T47D (cell line): ENCODE measurements at regions not wholly inside any gene's neighbourhood (a gene's known extent, or its start where the extent isn't known, plus 50 kb on each side); places are given as distances from the start of the nearest gene placed in this dataset.

ENCODE experiments used
- DNase-seq, 2 experiments: peaks; one replicate each; pipeline versions ENCODE4 v3.0.0 to v3.0.0-alpha.2; 2011 to 2012; ENCODE audit warnings: low read depth in 1 of 2, low spot score in 1 of 2
- JUND ChIP-seq: IDR thresholded peaks from 2 replicates; pipeline ENCODE4 v1.6.1; 2012; ENCODE audit warnings: low read depth
- in situ Hi-C: cut with HindIII; loops from 2 replicates; pipeline ENCODE4 v1.10.0; 2016; ENCODE audit warnings: low sequenced_read_pairs, low pct_unique_long_range_greater_than_20kb

GRCh38 chr7:84800846-84801245, 386.0 kb downstream of the SEMA3D start:
- in situ Hi-C loops: no loop called here
- TF ChIP-seq JUND: no peak
- DNase-seq: no peak

DNA sequence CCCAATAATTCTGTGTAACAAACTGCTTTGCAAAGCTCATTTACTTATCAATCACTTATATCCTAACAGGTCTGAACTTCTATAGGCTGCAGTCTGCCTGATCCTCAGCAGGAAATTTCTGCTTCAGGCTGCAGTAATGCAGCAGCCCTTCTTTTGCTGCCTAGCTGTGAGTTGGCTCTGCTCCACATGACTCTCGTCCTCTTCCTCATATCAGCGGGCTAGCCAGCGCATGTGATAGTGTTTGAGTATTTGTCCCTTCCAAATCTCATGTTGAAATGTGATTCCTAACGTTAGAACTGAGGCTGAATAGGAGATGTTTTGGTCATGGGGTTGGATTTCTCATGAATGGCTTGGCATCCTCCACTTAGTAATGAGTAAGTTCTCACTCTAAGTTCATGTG, 387.8 kb downstream of the SEMA3D start:
- TF ChIP-seq JUND: no peak
- DNase-seq: no peak
- in situ Hi-C loops: no loop called here

DNA sequence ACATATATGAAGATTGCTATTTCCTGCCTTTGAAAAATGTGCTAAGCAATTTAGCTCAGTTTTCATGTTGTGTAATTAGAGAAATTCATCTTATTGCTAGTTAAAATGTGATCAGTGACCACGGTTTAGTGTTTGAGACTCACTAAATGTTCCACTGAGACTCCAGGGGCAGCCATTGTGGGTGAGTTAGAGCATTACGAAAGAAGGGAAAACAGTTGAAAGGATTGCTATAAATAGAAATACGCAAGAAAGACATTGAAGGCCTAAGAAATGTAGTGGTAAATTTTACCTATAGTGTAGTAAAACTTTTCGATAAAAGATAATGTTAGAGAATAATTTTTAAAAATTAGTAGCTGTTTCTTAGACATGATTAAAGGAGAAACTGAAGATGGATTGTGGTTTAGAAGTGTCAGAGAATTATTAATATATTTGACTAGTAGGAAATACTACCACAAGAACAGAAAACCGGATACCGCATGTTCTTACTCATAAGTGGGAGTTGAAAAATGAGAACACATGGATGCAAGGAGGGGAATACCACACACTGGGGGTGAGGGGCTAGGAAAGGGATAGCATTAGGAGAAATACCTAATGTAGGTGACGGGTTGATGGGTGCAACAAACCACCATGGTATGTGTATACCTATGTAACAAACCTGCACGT, 394.5 kb downstream of the SEMA3D start:
- no peak for DNase-seq
- TF ChIP-seq JUND: no peak
- in situ Hi-C loops: no loop called here

DNA sequence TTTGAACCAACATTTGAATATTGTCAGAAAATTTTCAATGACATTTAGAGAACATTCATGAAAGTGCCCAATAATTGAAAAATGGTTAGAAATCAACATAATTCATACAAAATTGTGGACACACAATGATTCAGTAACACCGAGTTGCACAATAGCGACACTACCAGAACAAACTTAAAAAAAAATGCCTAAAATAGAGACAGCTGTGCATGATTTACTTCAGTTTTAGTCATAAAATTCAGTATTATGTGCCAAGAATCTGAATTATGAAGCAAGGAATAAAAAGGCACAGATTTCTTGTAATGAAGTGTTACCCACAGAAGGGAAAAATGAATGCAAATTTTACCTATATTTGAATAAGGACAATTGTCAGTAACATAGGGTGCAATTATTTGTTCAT, 396.0 kb downstream of the SEMA3D start:
- in situ Hi-C loops: no loop called here
- DNase-seq: no peak
- no peak for TF ChIP-seq JUND

DNA sequence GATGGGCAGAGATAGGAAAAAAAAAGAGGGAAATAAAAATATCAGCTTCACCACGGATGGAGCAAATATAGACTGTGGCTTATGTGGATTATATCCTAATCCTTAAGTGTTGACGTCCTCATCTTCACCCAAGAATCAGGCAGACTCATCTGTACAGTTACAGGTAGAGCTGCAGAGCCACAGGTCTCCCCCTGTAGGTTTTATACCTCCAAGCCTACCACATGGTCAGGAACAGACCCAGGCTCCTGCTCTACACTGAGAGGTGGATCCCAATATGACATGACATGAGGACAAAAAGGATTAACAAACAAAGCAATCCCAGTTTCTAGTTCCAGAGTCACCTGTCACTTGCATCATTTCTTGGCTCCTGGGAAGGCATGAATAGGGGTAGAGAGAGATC, 400.8 kb downstream of the SEMA3D start:
- in situ Hi-C loops: no loop called here
- DNase-seq: no peak

DNA sequence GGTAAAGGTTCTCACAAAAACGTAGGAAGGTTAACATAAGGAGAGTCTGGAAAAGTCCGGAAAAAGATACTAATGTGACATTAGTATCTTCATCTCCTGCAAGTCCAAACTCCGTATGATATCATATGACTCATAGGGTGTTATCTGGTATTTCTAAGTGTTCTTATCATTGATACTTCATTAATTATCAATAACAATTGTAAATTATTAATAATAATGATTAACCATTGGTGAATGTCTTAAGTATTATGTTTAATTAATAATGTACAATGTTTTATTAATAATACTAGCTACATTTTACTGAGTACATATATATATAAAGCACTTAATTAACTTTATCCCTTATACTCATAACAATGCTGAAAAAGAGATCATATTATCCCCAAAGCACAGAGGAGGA, 402.4 kb downstream of the SEMA3D start:
- in situ Hi-C loops: no loop called here
- DNase-seq: no peak
- no peak for TF ChIP-seq JUND

More for the DNA sequence above, 400.8 kb downstream of the SEMA3D start:
- TF ChIP-seq JUND: no peak

GRCh38 chr7:84783141-84783778, 403.6 kb downstream of the SEMA3D start:
- no peak for TF ChIP-seq JUND
- in situ Hi-C loops: no loop called here
- no peak for DNase-seq

- DNase-seq: no peak
- in situ Hi-C loops: no loop called here
- no peak for TF ChIP-seq JUND
These were observed 405.0 kb downstream of the SEMA3D start for GRCh38 chr7:84781838-84782237.

DNA sequence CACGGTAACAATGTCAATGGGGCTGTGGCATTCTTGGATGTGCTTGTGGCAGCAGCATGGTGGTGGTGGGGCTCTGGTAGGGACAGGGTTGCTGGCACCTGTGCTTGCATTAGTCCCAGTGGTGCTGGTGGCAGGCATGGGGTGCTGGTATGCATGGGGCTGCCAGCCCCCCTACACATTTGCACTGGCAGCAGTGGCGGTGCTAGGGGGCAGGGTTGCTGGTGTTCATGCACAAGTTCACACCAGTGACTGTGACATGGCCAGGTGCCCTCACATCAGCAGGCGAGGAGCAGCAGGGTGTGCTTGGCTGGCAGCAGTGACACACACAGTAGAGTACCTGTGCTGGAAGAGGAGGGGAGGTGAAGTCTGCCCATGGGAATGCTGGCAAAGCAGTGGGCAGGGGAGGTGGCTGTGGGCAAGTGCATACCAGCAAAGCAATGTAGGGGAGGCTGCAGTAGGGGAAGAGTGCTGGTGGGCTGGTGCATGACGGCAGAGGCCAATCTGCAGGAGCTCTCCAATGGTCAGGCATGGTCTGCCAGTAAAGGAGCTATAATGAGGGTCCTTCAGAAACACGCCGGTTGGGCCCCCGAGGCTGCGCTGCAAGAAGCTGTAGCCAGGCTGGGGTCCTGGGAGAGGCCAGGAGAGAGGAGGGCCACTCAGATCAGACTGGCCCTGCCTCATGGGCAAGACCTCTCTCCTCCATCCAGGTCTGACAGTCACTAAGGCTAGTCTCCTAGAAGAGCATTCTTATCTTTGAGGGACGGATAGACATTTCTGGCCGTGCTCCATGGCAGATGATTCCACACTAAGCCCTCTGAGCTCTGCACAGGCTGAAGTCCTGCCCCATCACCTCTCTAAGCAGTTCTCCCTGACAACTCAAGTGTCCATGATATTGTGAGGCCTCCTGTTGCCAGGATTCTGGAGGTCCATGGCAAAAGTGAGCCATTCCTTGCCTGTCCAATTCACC, 406.4 kb downstream of the SEMA3D start:
- in situ Hi-C loops: no loop called here
- TF ChIP-seq JUND: no peak
- no peak for DNase-seq

DNA sequence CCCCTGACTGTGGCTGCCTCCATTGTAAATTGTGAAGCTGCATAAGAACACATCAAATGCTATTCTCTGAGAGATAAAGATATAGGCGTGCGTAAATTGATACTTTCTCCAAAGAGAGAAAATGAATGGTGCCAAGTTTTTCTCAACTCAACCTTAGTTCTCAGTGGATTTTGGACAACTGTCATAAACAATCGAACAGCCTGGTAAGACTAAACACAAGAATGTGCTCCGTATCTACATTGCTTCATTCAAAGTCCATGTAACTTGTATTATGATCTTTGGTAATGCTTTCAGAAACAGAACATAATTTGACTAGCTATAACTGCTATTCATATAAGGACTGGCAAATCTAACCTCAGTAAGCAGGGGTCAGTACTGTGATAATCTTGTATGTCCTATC, 429.1 kb downstream of the SEMA3D start:
- in situ Hi-C loops: no loop called here
- no peak for TF ChIP-seq JUND
- DNase-seq: no peak

GRCh38 chr7:84746353-84746752, 440.5 kb downstream of the SEMA3D start:
- no peak for TF ChIP-seq JUND
- DNase-seq: no peak
- in situ Hi-C loops: no loop called here

DNA sequence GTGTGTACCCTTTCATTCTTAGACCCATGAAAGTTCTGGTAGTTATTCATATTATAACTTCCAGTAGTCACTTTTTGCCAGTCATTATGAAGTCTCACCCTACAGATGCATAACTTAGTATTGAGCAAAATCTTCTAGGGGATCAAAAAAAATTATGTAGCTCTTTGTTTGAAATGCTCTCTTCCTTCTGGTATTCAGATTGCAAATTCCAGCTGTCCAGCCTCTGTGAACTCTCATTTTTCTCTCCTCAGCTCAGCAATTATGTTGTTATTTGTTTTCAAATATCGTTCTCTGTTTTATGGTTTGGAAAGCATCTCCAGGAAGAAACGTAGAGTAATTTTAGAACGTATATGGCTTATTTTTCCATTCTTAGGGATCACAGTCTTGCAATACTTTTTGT, 442.5 kb downstream of the SEMA3D start:
- in situ Hi-C loops: no loop called here
- TF ChIP-seq JUND: no peak
- no peak for DNase-seq
